Keratinocyte (primary cell): ENCODE measurements at regions not wholly inside any gene's neighbourhood (a gene's known extent, or its start where the extent isn't known, plus 50 kb on each side); places are given as distances from the start of the nearest gene placed in this dataset.
A peak's percentile ranks its signal among the peaks of the same experiment; 100 is the strongest.

ENCODE experiments used
- DNase-seq: peaks from one replicate; pipeline ENCODE4 v3.0.0-alpha.2; 2011; ENCODE audit warnings: low read depth, missing footprints, low spot score
- FAIRE-seq: peaks from 2 replicates; lab custom pipeline; 2011; peaks lifted over from hg19 to GRCh38; lab: Jason Lieb, UNC
- H2AFZ ChIP-seq: 2 replicates; pipeline ENCODE4 v1.6.0; 2012; ENCODE audit warnings: low read length, control low read depth, inconsistent platforms; ENCODE audit not compliant: control insufficient read depth
- H3K27ac ChIP-seq: 2 replicates; pipeline ENCODE4 v1.5.1; 2011; ENCODE audit warnings: low read length; ENCODE audit not compliant: control insufficient read depth, insufficient read depth
- H3K27me3 ChIP-seq: 3 replicates; pipeline ENCODE4 v1.6.0; 2011; ENCODE audit warnings: low read length; ENCODE audit not compliant: control insufficient read depth, insufficient read depth; ENCODE audit errors: extremely low read depth
- H3K36me3 ChIP-seq, 2 experiments: 2 replicates in 1 of 2; 3 replicates in 1 of 2; pipeline ENCODE4 v1.5.1; 2011; ENCODE audit warnings: low read length in 2 of 2, mild to moderate bottlenecking in 1 of 2; ENCODE audit not compliant: control insufficient read depth in 2 of 2, insufficient read depth in 2 of 2; ENCODE audit errors: extremely low read depth in 1 of 2
- H3K4me1 ChIP-seq: 3 replicates; pipeline ENCODE4 v1.5.1; 2011; ENCODE audit warnings: low read length; ENCODE audit not compliant: control insufficient read depth, insufficient read depth; ENCODE audit errors: extremely low read depth
- H3K4me2 ChIP-seq: 3 replicates; pipeline ENCODE4 v1.6.0; 2011; ENCODE audit warnings: low read depth, low read length; ENCODE audit not compliant: control insufficient read depth, insufficient read depth; ENCODE audit errors: extremely low read depth
- H3K4me3 ChIP-seq, 3 experiments: fragments of 200-600 bp in 1 of 3; sonication (generic) in 1 of 3; 2 replicates in 2 of 3; 3 replicates in 1 of 3; pipeline ENCODE4 v1.5.1; 2011 to 2016; ENCODE audit warnings: low read length in 3 of 3, mild to moderate bottlenecking in 3 of 3, control low read depth in 2 of 3, inconsistent platforms in 1 of 3, low read depth in 1 of 3, mixed read lengths in 1 of 3, mixed run types in 1 of 3, moderate library complexity in 1 of 3; ENCODE audit not compliant: control insufficient read depth in 2 of 3, insufficient read depth in 2 of 3; ENCODE audit errors: extremely low read depth in 1 of 3
- H3K79me2 ChIP-seq: 2 replicates; pipeline ENCODE4 v1.6.0; 2012; ENCODE audit warnings: low read length; ENCODE audit not compliant: control insufficient read depth, insufficient read depth
- H3K9ac ChIP-seq: 3 replicates; pipeline ENCODE4 v1.6.0; 2011; ENCODE audit warnings: low read length; ENCODE audit not compliant: control insufficient read depth, insufficient read depth; ENCODE audit errors: extremely low read depth
- H3K9me1 ChIP-seq: 3 replicates; pipeline ENCODE4 v1.6.0; 2011; ENCODE audit warnings: low read length; ENCODE audit not compliant: control insufficient read depth, insufficient read depth; ENCODE audit errors: extremely low read depth
- H3K9me3 ChIP-seq: 2 replicates; pipeline ENCODE4 v1.5.1; 2012; ENCODE audit warnings: low read depth, low read length; ENCODE audit not compliant: control insufficient read depth
- H4K20me1 ChIP-seq: 3 replicates; pipeline ENCODE4 v1.6.0; 2011; ENCODE audit warnings: low read length; ENCODE audit not compliant: control insufficient read depth, insufficient read depth; ENCODE audit errors: extremely low read depth
- EZH2 ChIP-seq: IDR thresholded peaks from one replicate; pipeline ENCODE4 v1.6.1; 2012; ENCODE audit warnings: inconsistent platforms, mild to moderate bottlenecking, low read length, moderate library complexity
- dilution Hi-C: fragments of 300-500 bp; cut with MboI; formaldehyde crosslinking; loops from one replicate; pipeline ENCODE4 v1.7.0; 2020; ENCODE audit warnings: low sequenced_read_pairs; ENCODE audit not compliant: extremely low pct_ligation_motif_present
- TF ChIP-seq, protein P1 (sequence below), 3 experiments: IDR thresholded peaks in 1 of 3; conservative IDR thresholded peaks in 1 of 3; optimal IDR thresholded peaks in 1 of 3; 2 replicates in 2 of 3; 3 replicates in 1 of 3; pipeline versions ENCODE3 to v1.5.1; 2011; ENCODE audit warnings: low read length in 3 of 3, mild to moderate bottlenecking in 3 of 3, moderate library complexity in 2 of 3, control low read depth in 1 of 3, inconsistent platforms in 1 of 3; ENCODE audit not compliant: insufficient read depth in 2 of 3; ENCODE audit errors: extremely low read depth in 1 of 3

DNA sequence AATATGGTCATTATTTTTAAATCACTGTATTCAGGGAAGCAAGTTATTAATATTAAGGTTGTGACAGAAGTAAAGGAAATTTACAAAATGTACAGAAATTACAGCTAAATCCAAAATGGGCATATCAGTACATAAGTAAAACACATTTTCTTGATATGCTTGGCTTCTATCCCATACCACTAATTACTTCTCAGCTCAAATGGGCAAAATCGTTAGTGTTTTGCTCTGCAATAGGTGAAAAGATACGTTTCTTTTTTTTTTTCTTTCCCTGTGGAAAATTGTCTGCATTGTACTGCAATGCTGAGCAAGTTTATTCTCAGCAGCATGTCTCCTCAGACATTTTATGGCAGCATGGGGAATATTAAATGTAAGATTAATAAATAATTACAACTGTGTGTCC lies 77.1 kb upstream of the PRMT6 start:
- no peaks in the 10 kb centered on the region for H3K27me3 ChIP-seq
- H3K4me3 ChIP-seq = no peak overlapping the region
- H3K4me1 ChIP-seq = no peaks in the 10 kb centered on the region
- FAIRE-seq = no peak
- H3K4me2 ChIP-seq = no peak overlapping the region
- H2AFZ ChIP-seq = no peak overlapping the region
- H3K36me3 ChIP-seq = no peaks in the 10 kb centered on the region
- H4K20me1 ChIP-seq = no peaks in the 10 kb centered on the region
- no peak for DNase-seq
- no peaks in the 10 kb centered on the region for H3K9me1 ChIP-seq
- dilution Hi-C loops = no loop called here
- no peaks in the 10 kb centered on the region for H3K79me2 ChIP-seq
- no peaks in the 10 kb centered on the region for H3K9me3 ChIP-seq
- H3K9ac ChIP-seq = no peak overlapping the region
- no peak overlapping the region for H3K27ac ChIP-seq
- no peak for TF ChIP-seq EZH2
- TF ChIP-seq, protein P1, sequence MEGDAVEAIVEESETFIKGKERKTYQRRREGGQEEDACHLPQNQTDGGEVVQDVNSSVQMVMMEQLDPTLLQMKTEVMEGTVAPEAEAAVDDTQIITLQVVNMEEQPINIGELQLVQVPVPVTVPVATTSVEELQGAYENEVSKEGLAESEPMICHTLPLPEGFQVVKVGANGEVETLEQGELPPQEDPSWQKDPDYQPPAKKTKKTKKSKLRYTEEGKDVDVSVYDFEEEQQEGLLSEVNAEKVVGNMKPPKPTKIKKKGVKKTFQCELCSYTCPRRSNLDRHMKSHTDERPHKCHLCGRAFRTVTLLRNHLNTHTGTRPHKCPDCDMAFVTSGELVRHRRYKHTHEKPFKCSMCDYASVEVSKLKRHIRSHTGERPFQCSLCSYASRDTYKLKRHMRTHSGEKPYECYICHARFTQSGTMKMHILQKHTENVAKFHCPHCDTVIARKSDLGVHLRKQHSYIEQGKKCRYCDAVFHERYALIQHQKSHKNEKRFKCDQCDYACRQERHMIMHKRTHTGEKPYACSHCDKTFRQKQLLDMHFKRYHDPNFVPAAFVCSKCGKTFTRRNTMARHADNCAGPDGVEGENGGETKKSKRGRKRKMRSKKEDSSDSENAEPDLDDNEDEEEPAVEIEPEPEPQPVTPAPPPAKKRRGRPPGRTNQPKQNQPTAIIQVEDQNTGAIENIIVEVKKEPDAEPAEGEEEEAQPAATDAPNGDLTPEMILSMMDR (optimal IDR thresholded peaks at IDR 0.05 in 1 of 3, IDR thresholded peaks at IDR 0.05 in 1 of 3, conservative IDR thresholded peaks at IDR 0.05 in 1 of 3; ENCODE audit: extremely low read depth in 1 of 3, insufficient read depth in 2 of 3, low read length in 3 of 3) = no peak

DNA sequence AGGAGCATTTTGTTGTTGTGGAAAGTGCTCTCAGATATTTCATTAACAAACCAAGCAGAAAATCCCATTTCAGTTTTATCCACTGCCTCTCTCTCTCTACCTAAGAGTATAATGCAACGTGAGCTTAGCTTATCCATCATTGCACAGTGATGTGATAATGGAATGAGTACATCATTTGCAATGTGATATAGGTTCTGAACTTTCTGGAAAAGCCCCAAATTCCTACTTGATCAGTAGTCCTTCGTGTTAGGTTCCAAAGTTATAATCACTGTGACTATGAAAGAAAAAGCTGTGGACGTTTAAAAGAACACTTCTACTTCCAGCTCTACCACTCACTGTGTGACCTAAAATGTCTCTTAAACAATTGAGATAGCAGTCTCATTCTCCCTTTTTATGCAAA lies 76.4 kb upstream of the PRMT6 start:
- Histone ChIP-seq H4K20me1 (no peaks in the 10 kb centered on the region), H3K9me1 (no peaks in the 10 kb centered on the region), H3K9ac (no peak overlapping the region), H3K79me2 (no peaks in the 10 kb centered on the region), H3K9me3 (no peaks in the 10 kb centered on the region), H3K36me3 (no peaks in the 10 kb centered on the region), H3K27ac (no peak overlapping the region), H3K27me3 (no peaks in the 10 kb centered on the region), H2AFZ (no peak overlapping the region), H3K4me1 (no peaks in the 10 kb centered on the region), H3K4me3 (no peak overlapping the region), H3K4me2 (no peak overlapping the region)
- no peak for TF ChIP-seq EZH2
- TF ChIP-seq, protein P1 (optimal IDR thresholded peaks at IDR 0.05 in 1 of 3, IDR thresholded peaks at IDR 0.05 in 1 of 3, conservative IDR thresholded peaks at IDR 0.05 in 1 of 3; ENCODE audit: extremely low read depth in 1 of 3, insufficient read depth in 2 of 3, low read length in 3 of 3) = no peak
- dilution Hi-C loops = no loop called here
- FAIRE-seq (peak; percentile 5), DNase-seq (no peak)
